ENCODE measurements at regions not wholly inside any gene's neighbourhood (a gene's known extent, or its start where the extent isn't known, plus 50 kb on each side); places are given as distances from the start of the nearest gene placed in this dataset.
A peak's percentile ranks its signal among the peaks of the same experiment; 100 is the strongest.
"Not testable (repeated sequence)": the region's sequence is repeated elsewhere in the genome, so short reads cannot be mapped to it uniquely, and the experiment has no call there.

- DNase-seq: no peak
Observed at GRCh38 chr18:38750751-38751150, 1185.2 kb upstream of the CELF4 start.

DNA sequence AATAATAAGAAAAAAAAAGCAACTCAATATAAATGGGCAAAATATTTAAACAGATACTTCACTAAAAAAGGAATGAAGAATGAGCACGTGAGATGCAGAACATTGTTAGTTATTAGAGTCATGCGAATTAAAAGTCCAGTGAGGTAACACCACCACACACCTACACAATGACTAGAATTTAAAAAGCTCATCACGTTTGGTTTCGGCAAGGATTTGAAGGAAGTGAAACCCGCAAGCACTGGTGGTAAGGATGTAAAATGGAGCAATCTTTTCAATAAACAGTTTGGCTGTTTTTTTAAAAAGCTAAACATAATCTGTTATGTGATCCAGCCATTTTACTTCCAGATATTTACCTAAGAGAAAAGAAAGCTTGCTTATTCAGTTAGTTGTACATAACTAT lies 1181.6 kb upstream of the CELF4 start:
- no peak for DNase-seq

GRCh38 chr18:38720181-38720580 lies 1154.6 kb upstream of the CELF4 start:
- DNase-seq: not testable (repeated sequence)

DNA sequence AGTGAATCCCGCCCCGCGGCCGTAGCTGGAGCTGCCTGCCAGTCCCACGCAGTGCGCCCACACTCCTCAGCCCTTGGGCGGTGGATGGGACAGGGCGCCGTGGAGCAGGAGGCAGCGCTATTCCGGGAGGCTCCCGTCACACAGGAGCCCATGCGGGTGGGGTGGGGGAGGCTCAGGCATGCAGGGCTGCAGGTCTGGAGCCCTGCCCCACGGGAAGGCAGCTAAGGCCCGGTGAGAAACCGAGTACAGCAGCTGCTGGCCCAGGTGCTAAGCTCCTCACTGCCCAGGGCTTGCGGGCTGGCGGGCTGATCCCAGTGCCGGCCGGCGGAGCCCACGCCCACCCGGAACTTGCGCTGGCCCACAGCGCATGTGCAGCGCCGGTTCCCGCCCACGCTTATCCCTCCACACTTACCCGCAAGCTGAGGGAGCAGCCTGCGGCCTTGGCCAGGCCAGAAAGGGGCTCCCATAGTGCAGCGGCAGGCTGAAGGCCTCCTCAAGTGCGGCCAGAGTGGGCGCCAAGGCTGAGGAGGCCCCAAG lies 1152.8 kb upstream of the CELF4 start:
- DNase-seq: no peak

DNA sequence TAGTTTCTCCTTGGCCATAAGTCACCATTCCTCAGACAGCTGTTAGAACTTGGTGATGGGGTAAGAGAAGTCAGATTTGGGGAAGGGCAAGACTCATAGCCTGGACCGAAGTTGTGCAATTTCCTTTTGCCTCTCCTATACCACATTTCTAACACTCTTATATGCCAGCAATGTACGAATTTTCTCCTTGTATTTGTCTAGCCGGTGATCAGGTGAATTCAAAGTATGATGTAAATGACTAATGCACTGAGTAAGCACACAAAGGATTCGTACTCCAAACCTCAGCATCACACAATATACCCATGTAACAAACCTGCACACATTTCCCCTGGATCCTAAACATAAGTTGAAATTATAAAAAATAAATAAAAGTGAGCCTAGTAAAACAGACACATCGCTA lies 1143.5 kb upstream of the CELF4 start:
- no peak for DNase-seq

- no peak for DNase-seq
Observed at GRCh38 chr18:38706373-38706772, 1140.8 kb upstream of the CELF4 start.

DNA sequence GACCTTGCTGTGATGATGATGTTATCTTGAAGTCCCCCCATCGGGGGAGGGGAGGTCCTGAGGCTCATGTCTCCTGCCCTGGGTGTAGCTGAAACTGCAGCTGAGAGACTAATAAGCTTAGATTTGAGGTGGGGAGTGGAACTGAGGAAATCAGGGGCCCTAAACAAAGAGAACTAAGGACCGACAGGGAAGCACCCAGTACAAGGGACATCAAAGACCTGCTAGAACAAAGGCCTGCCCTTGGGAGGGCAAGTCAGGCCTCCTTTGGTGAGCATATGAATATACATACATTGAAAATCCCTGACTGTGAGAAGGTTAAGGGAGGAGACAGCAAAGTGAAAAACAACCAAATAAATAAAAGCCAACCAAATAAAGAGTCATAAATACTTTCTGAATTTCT lies 1132.5 kb upstream of the CELF4 start:
- no peak for DNase-seq

GRCh38 chr18:38695559-38696280 lies 1130.1 kb upstream of the CELF4 start:
- no peak for DNase-seq

- DNase-seq: no peak
Observed at GRCh38 chr18:38693104-38693503, 1127.5 kb upstream of the CELF4 start.

DNA sequence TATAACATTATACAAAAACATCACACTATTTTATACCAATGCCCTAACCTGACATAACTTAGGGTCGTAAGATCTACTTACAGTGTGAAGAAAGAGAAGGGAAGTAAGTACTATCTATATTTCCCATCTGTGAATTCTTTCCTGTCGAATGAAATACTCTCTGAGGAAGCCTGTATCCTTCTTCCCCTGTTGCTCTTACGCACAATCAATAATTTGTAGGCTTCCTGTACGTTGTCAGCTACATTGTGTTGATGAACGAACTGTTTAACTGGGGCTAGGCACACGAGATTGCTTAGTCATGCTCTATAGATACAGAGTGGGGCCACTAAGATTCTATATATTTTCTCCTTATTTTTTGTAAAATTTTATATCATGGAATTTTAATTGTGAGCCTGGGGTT lies 1125.0 kb upstream of the CELF4 start:
- no peak for DNase-seq

- no peak for DNase-seq
Observed at GRCh38 chr18:38688416-38688815, 1122.8 kb upstream of the CELF4 start.

DNA sequence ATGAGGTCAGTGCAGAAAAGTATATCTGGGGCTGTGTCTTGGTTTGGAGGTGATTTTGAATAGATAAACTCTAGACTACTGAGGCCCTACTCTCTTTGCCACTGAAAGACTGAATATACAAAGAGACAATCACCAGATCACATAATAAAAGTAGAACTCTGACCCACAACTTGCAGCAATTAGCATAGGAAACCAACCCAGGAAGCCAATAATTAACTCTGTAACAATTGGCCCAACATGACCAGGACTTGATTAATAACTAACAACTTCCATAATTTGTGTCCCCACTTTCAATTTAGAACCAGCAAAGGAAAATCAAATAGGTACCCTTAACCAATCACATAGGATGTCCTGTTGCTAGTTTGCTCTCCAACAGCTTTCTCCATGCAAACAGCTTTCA lies 1104.9 kb upstream of the CELF4 start:
- no peak for DNase-seq

- no peak for DNase-seq
Observed at GRCh38 chr18:38664929-38665328, 1099.3 kb upstream of the CELF4 start.

GRCh38 chr18:38663682-38664081 lies 1098.1 kb upstream of the CELF4 start:
- DNase-seq: no peak

DNA sequence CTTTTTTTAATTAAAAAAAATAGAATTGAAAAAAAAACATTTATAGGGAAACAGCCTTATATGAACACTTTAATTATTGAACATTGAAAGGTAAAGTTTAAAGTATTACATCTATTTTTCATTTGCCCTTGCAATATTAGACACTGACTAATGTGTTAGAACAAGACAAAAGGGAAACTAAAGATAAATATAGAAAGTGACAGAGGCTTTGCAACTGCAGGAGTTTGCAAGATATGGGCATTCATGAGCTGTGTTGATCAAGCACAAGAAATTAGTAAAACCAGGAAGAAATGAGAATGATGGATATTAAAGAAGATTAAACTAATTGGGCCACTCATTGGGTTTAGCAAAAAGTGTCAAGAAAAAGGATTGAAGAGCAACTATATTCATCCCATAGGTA lies 1097.7 kb upstream of the CELF4 start:
- DNase-seq: no peak

DNA sequence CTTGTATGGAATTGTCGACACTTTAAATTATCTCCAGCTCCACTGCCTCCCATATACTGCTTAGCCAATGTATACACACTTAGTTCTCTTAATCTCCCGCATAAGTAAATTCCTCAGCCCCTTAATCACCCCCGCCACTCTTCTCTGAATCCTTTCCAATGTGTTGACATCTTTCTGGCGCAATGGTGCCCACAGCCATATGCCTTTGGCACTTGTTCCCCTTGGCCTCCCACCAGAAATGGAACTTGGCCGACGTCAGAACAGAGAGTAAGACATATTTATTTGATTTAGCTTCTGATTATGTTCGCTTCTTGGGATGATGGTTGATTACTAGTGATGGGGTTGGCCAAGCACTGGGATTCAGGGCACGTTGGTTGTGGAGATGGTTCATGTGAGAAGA lies 1089.3 kb upstream of the CELF4 start:
- DNase-seq: peak; percentile 80

DNA sequence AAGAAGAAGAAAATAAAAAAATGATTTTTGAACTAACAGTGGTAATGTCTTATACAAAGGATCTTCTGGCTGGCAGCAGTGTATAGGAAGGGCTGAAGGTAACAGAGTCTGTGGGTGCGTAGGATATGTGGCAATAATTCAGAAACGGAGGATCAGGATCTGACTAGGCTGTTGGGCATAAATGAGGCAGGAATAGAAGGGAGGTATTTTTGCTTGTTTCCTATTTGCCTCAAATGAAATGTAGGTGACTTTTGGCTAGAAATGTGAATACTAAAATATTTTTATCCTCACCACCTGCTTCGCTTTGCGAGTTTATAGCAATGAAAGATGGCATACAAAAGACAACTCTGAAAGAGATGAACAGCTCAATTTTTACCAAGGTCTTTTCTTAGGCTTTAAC lies 1086.1 kb upstream of the CELF4 start:
- no peak for DNase-seq

DNA sequence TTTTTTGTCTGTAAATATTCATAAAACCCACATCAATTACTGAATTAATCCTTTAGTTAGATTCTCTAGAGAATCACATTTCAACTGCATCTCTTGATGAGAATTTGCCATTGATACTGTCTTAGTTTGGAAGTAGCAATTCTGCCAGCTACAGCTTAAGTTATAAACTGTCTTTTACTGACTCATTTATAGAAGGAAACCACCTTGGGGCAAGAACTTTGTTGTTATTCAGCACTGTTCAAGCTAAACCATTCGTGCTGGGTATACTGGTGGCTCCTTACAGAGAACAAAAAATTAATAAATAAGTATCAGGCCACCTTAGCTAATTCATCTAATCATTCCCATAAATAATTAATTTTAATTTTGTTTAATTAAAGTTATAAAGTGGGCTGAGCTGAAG lies 1082.6 kb upstream of the CELF4 start:
- no peak for DNase-seq

DNA sequence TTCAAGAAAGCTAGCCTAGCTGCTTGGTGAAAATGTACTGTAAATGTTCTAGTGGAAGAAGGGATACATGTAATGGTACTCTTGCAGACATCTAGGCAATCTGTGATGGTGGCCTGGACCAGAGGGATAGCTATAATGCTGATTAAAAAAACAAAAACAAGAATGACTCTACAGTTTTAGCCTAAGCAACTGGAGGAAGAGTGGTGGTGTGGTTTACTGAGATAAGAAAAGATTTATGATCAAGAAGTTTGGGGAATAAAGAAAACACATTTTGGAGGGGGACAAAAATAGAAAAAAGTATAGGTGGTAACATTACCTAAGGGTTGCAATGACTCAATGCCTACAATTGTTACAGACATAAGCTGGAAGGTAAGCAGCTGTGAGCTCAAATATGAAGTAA lies 1080.7 kb upstream of the CELF4 start:
- DNase-seq: no peak

DNA sequence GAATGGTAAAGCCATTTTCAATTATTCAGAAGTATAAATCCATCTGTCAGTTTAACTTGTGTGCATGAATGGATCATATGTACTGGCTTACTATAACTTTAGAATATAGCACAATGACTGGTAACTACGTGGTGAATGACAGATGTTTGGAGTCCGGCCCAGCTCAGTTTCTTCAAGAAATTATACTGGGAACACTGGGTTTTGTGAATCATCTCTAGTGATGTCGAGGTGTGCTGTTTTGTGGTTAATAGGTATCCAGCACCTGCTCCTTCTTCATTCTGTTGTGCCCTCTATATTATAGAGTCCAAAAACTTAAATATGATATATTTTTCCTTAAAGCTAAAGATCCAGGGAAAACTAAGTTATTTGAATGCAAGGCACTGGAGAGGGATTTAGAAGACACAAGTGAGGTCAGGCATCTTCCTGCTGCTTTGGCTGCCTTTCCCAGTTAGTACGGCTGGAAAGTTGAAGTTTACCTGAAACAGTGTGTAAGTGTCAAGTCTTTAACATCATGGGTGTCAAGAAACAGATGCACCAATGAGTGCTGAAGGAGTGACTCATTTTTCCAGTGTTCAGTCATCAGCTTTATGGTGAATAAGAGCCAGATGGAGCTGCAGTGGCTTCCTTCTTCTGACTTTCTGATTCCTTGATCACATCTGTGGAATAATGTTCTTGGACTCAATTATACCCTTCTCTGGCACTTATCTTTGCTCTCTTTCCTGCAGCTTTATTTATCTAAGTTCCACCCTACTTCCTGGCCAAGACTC lies 1079.5 kb upstream of the CELF4 start:
- no peak for DNase-seq

DNA sequence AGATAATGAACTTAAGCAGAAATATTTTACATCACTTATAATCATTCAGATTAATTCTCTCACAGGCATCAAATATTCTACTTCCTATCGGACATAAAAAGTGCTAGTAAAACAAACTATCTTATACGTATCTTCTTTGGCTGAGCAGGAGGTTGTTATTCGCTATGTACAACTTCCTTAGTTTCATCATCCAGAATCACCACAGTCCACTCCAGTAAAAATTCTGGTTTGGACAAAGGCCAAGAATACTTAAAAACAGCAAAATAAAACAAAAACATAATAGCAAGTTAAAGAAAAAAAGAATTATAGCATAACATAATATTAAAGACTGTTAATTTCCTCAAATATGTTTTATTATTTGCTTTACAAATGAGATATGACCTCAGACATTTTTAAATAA lies 1077.1 kb upstream of the CELF4 start:
- DNase-seq: no peak

- DNase-seq: not testable (repeated sequence)
Observed at GRCh38 chr18:38639700-38640099, 1074.1 kb upstream of the CELF4 start.

- DNase-seq: no peak
Observed at GRCh38 chr18:38635709-38636430, 1070.3 kb upstream of the CELF4 start.
